ENCODE measurements at regions not wholly inside any gene's neighbourhood (a gene's known extent, or its start where the extent isn't known, plus 50 kb on each side); places are given as distances from the start of the nearest gene placed in this dataset.

GRCh38 chr2:795531-796041 is 118.4 kb upstream of the TMEM18 start (continued):
- TF ChIP-seq RXRA (IDR thresholded peaks at IDR 0.05; ENCODE audit: insufficient read depth, low read depth, low read length) (no peak), SIRT6 (IDR thresholded peaks at IDR 0.05; ENCODE audit: low read length) (no peak), CHD7 (IDR thresholded peaks at IDR 0.05; ENCODE audit: insufficient replicate concordance, low read length) (no peak), KDM4A (IDR thresholded peaks at IDR 0.05; ENCODE audit: low read depth, low read length, severe bottlenecking) (no peak)
